Fibroblast of skin of left quadriceps (primary cell): ENCODE measurements at regions not wholly inside any gene's neighbourhood (a gene's known extent, or its start where the extent isn't known, plus 50 kb on each side); places are given as distances from the start of the nearest gene placed in this dataset.
"Not testable (repeated sequence)": the region's sequence is repeated elsewhere in the genome, so short reads cannot be mapped to it uniquely, and the experiment has no call there.

Experiments
- DNase-seq, 2 experiments: peaks; one replicate each; pipeline ENCODE4 v3.0.0-alpha.2; 2013; ENCODE audit warnings: low read depth in 2 of 2

GRCh38 chr22:33971561-33971961, 51.3 kb upstream of the LARGE1 start:
- no peak for DNase-seq

GRCh38 chr22:33975841-33976240, 55.6 kb upstream of the LARGE1 start:
- no peak for DNase-seq

GRCh38 chr22:33983558-33983957, 63.3 kb upstream of the LARGE1 start:
- DNase-seq = no peak

- DNase-seq = no peak
Measured at GRCh38 chr22:33984211-33984610, 63.9 kb upstream of the LARGE1 start.

GRCh38 chr22:33984656-33985285, 64.5 kb upstream of the LARGE1 start:
- DNase-seq = no peak

- DNase-seq = no peak
Measured at GRCh38 chr22:33985506-33985905, 65.2 kb upstream of the LARGE1 start.

- no peak for DNase-seq
Measured at GRCh38 chr22:33986167-33986771, 66.0 kb upstream of the LARGE1 start.

- no peak for DNase-seq
Measured at GRCh38 chr22:33986954-33987353, 66.7 kb upstream of the LARGE1 start.

GRCh38 chr22:33989263-33989662, 69.0 kb upstream of the LARGE1 start:
- DNase-seq = not testable (repeated sequence)

- no peak for DNase-seq
Measured at GRCh38 chr22:33991620-33992019, 71.3 kb upstream of the LARGE1 start.

- DNase-seq = no peak
Measured at GRCh38 chr22:33996824-33997223, 76.5 kb upstream of the LARGE1 start.

GRCh38 chr22:34000879-34001526, 80.7 kb upstream of the LARGE1 start:
- no peak for DNase-seq

GRCh38 chr22:34001701-34002466, 81.6 kb upstream of the LARGE1 start:
- DNase-seq = no peak

GRCh38 chr22:34004058-34004457, 83.8 kb upstream of the LARGE1 start:
- no peak for DNase-seq

GRCh38 chr22:34010259-34010658, 90.0 kb upstream of the LARGE1 start:
- no peak for DNase-seq

- DNase-seq = no peak
Measured at GRCh38 chr22:34015642-34016041, 95.4 kb upstream of the LARGE1 start.

GRCh38 chr22:34017205-34017604, 96.9 kb upstream of the LARGE1 start:
- DNase-seq = no peak

- no peak for DNase-seq
Measured at GRCh38 chr22:34019190-34019845, 99.0 kb upstream of the LARGE1 start.

GRCh38 chr22:34035209-34035608, 114.9 kb upstream of the LARGE1 start:
- no peak for DNase-seq

GRCh38 chr22:34036931-34037330, 116.7 kb upstream of the LARGE1 start:
- no peak for DNase-seq

- DNase-seq = no peak
Measured at GRCh38 chr22:34038801-34039555, 118.7 kb upstream of the LARGE1 start.
